GM20431 (cell line): ENCODE measurements at regions not wholly inside any gene's neighbourhood (a gene's known extent, or its start where the extent isn't known, plus 50 kb on each side); places are given as distances from the start of the nearest gene placed in this dataset.

Experiments
- in situ Hi-C: fragments of 300-500 bp; cut with MseI, MboI; formaldehyde crosslinking; loops from one replicate; pipeline ENCODE4 v1.15.0; 2020; ENCODE audit warnings: low sequenced_read_pairs; ENCODE audit not compliant: unreplicated experiment

- in situ Hi-C loops: loop anchor here (10.0 to 25.0 kb wide), 2 partner anchors 400 to 503 kb away; partner anchors contain the start of gene CLDN11
Measured at GRCh38 chr3:170814822-170815221, 55.2 kb downstream of the RPL22L1 start.

- in situ Hi-C loops: loop anchor here (10.0 to 25.0 kb wide), 2 partner anchors 398 to 501 kb away; partner anchors contain the start of gene CLDN11
Measured at GRCh38 chr3:170813266-170813665, 56.7 kb downstream of the RPL22L1 start.

- in situ Hi-C loops: loop anchor here (10.0 to 25.0 kb wide), 2 partner anchors 397 to 500 kb away; partner anchors contain the start of gene CLDN11
Measured at GRCh38 chr3:170811928-170812591, 57.9 kb downstream of the RPL22L1 start.

GRCh38 chr3:170811515-170811914 lies 58.5 kb downstream of the RPL22L1 start:
- in situ Hi-C loops: loop anchor here (10.0 to 25.0 kb wide), 2 partner anchors 397 to 499 kb away; partner anchors contain the start of gene CLDN11

GRCh38 chr3:170809975-170810357 lies 60.0 kb downstream of the RPL22L1 start:
- in situ Hi-C loops: loop anchor here (10.0 to 25.0 kb wide), 2 partner anchors 395 to 498 kb away; partner anchors contain the start of gene CLDN11

GRCh38 chr3:170809007-170809974 lies 60.7 kb downstream of the RPL22L1 start:
- in situ Hi-C loops: loop anchor here (25.0 kb wide), 1 partner anchor 497 kb away; no protein-coding TSS in a partner anchor

- in situ Hi-C loops: loop anchor here (25.0 kb wide), 1 partner anchor 496 kb away; no protein-coding TSS in a partner anchor
Measured at GRCh38 chr3:170808041-170808440, 62.0 kb downstream of the RPL22L1 start.

GRCh38 chr3:170806676-170807075 lies 63.3 kb downstream of the RPL22L1 start:
- in situ Hi-C loops: loop anchor here (25.0 kb wide), 1 partner anchor 494 kb away; no protein-coding TSS in a partner anchor

GRCh38 chr3:170806141-170806540 lies 63.9 kb downstream of the RPL22L1 start:
- in situ Hi-C loops: loop anchor here (25.0 kb wide), 1 partner anchor 494 kb away; no protein-coding TSS in a partner anchor

GRCh38 chr3:170805296-170805695 lies 64.7 kb downstream of the RPL22L1 start:
- in situ Hi-C loops: loop anchor here (25.0 kb wide), 1 partner anchor 493 kb away; no protein-coding TSS in a partner anchor

- in situ Hi-C loops: loop anchor here (25.0 kb wide), 1 partner anchor 492 kb away; no protein-coding TSS in a partner anchor
Measured at GRCh38 chr3:170804634-170805033, 65.4 kb downstream of the RPL22L1 start.

GRCh38 chr3:170804078-170804477 lies 65.9 kb downstream of the RPL22L1 start:
- in situ Hi-C loops: loop anchor here (25.0 kb wide), 1 partner anchor 492 kb away; no protein-coding TSS in a partner anchor

GRCh38 chr3:170802164-170803151 lies 67.5 kb downstream of the RPL22L1 start:
- in situ Hi-C loops: loop anchor here (25.0 kb wide), 1 partner anchor 490 kb away; no protein-coding TSS in a partner anchor

GRCh38 chr3:170801597-170801996 lies 68.4 kb downstream of the RPL22L1 start:
- in situ Hi-C loops: loop anchor here (25.0 kb wide), 1 partner anchor 489 kb away; no protein-coding TSS in a partner anchor

- in situ Hi-C loops: loop anchor here (25.0 kb wide), 1 partner anchor 488 kb away; no protein-coding TSS in a partner anchor
Measured at GRCh38 chr3:170800275-170800674, 69.7 kb downstream of the RPL22L1 start.

GRCh38 chr3:170799009-170799408 lies 71.0 kb downstream of the RPL22L1 start:
- in situ Hi-C loops: no loop called here

GRCh38 chr3:170797685-170798084 lies 72.3 kb downstream of the RPL22L1 start:
- in situ Hi-C loops: no loop called here

- in situ Hi-C loops: no loop called here
Measured at GRCh38 chr3:170792471-170792870, 77.5 kb downstream of the RPL22L1 start.

GRCh38 chr3:170790647-170791046 lies 79.3 kb downstream of the RPL22L1 start:
- in situ Hi-C loops: no loop called here
